ENCODE measurements at regions not wholly inside any gene's neighbourhood (a gene's known extent, or its start where the extent isn't known, plus 50 kb on each side); places are given as distances from the start of the nearest gene placed in this dataset.
"Not testable (repeated sequence)": the region's sequence is repeated elsewhere in the genome, so short reads cannot be mapped to it uniquely, and the experiment has no call there.

DNA sequence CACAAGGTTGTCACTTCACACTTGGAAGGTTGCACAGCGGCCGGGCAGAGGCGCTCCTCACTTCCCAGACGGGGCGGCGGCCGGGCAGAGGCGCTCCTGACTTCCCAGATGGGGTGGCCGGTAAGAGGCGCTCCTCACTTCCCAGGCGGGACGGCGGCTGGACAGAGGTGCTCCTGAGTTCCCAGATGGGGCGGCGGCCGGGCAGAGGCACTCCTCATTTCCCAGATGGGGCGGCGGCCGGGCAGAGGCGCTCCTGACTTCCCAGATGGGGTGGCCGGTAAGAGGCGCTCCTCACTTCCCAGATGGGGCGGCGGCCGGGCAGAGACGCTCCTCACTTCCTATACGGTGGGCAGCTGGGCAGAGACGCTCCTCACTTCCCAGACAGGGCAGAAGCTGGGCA is 199.4 kb upstream of the PODXL start:
- H3K27me3 Mint-ChIP-seq (ENCODE audit: insufficient read depth); intact Hi-C loops (cut with micrococcal nuclease); H3K4me3 Mint-ChIP-seq; H3K4me1 Mint-ChIP-seq (ENCODE audit: low read depth); H3K9me3 Mint-ChIP-seq; DNase-seq (ENCODE audit: low spot score); H3K27ac Mint-ChIP-seq; H3K36me3 Mint-ChIP-seq (ENCODE audit: low read depth): not testable (repeated sequence)

DNA sequence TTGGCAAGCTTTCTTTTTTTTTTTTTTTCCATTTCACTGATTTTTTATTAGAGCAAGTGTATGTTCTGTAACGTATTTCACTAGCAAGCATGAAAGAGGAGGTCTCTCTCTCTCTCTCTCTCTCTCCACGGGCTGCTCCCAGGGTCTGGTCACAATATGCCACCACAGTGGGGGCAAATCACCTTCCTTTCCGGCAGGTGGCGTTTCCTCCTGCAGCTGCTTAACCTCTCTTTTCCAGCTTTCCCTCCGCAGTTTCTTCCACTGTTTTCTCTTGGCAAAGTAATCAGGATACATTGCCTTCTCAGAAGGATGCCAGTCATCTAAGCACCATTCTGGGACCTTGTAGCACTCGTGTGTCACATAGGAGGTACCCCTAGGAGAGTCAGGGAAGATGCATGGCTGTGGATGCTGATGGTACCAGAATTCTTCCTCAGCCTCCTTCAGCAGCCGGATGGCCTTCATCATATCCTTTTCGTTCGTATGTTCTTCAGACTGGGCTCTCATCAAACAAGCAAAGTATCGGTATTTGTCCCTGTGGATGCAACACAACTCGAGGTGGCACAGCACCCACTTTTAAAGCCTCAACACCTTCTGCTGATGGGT is 197.3 kb upstream of the PODXL start:
- H3K4me1 Mint-ChIP-seq (ENCODE audit: low read depth), result no peaks in the 10 kb centered on the region
- no peak overlapping the region for H3K27ac Mint-ChIP-seq
- no peaks in the 10 kb centered on the region for H3K9me3 Mint-ChIP-seq
- no peak overlapping the region for H3K4me3 Mint-ChIP-seq
- DNase-seq (ENCODE audit: low spot score), result no peak
- H3K27me3 Mint-ChIP-seq (ENCODE audit: insufficient read depth), result peaks cover 2% of the 10 kb centered on the region
- intact Hi-C loops (cut with micrococcal nuclease), result no loop called here
- H3K36me3 Mint-ChIP-seq (ENCODE audit: low read depth), result no peaks in the 10 kb centered on the region

GRCh38 chr7:131747658-131748232 is 191.3 kb upstream of the PODXL start:
- no peak overlapping the region for H3K27ac Mint-ChIP-seq
- H3K36me3 Mint-ChIP-seq (ENCODE audit: low read depth), result no peaks in the 10 kb centered on the region
- no peak overlapping the region for H3K4me3 Mint-ChIP-seq
- intact Hi-C loops (cut with micrococcal nuclease), result no loop called here
- H3K9me3 Mint-ChIP-seq, result no peaks in the 10 kb centered on the region
- H3K4me1 Mint-ChIP-seq (ENCODE audit: low read depth), result no peaks in the 10 kb centered on the region
- peaks cover 4% of the 10 kb centered on the region for H3K27me3 Mint-ChIP-seq (ENCODE audit: insufficient read depth)
- DNase-seq (ENCODE audit: low spot score), result no peak

DNA sequence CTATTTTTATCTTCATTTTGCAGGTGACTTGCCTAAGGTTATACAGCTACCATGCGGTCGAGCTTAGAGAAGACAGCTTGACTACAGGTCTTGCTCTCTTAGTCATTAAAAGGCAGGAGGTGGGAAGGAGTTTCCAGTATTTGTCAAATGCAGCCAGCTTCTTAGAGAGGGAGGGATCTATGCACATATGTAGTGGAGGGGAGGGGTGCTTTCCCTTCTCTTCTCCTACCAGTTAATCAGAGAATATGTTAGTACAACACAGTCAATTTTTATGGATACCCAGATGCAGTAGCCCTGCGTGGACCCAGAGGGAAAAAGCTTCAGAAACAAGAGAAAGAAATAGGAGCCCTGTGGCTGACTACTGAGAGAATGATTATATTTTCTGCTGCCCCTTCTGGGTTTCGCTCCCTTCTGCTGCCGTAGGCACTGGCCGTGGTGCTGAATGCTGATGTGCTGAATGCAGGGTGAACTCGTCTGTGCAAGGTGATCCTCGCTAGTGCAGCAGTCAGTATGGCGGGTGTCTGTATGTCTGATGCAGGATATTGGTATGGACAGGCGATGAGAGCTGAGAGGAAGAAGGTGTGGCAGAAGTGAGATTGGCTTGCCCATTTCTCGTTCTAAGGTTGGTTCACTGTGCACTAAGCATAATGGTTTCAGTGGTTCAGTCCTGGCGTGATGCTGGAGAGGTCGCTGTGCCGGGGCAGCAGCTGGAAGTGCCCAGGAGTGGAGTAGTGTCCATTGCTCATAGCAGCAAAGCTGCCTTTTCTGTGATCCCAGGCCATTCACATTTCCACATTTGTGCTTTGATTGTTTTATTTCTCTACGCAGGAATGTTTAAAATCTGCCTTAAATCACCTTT is 189.2 kb upstream of the PODXL start:
- Mint-ChIP-seq H3K4me3 (no peak overlapping the region), H3K9me3 (no peaks in the 10 kb centered on the region), H3K36me3 (ENCODE audit: low read depth) (no peaks in the 10 kb centered on the region), H3K27me3 (ENCODE audit: insufficient read depth) (peaks cover 2% of the 10 kb centered on the region), H3K4me1 (ENCODE audit: low read depth) (no peaks in the 10 kb centered on the region), H3K27ac (no peak overlapping the region)
- intact Hi-C loops (cut with micrococcal nuclease), result no loop called here
- DNase-seq (ENCODE audit: low spot score), result no peak

- Mint-ChIP-seq H3K4me3 (no peak overlapping the region), H3K4me1 (ENCODE audit: low read depth) (no peaks in the 10 kb centered on the region), H3K36me3 (ENCODE audit: low read depth) (no peaks in the 10 kb centered on the region), H3K27ac (no peak overlapping the region), H3K9me3 (no peaks in the 10 kb centered on the region), H3K27me3 (ENCODE audit: insufficient read depth) (peaks cover 2% of the 10 kb centered on the region)
- DNase-seq (ENCODE audit: low spot score), result no peak
- intact Hi-C loops (cut with micrococcal nuclease), result no loop called here
Observed at GRCh38 chr7:131741446-131741845, 185.0 kb upstream of the PODXL start.

DNA sequence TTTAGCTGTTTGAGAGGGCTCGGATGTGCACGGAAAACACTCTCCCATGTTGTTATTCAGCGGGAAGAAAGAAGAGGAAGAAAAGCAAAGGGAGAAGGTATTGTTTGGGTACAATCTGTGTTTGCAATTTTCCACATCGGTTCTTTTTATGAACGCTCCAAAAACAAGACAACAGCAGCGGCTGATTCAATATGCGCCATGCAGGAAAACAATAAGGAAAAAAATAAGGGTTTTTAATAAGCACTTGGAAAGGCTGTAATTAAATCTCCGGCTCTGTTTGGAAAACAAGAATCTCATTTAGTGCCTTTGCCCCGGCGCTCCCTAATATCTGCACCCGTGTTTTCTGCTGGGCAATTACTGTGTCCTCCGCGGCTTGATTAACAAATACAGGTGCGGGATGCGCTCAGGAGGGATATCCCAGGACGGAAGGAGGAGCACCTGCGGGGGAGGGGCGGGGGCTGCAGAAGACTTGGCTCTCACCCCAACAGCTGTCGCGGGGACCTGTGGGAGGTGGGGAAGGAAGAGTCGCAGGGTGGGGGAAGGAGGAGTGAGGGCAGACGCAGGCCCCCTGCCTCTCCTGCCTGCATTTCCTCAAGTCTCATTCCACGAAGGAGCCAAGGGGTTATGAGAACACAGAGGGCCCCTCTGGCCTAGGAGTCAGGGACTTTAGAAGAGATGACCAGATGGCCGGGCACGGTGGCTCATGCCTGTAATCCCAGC is 181.5 kb upstream of the PODXL start:
- Mint-ChIP-seq H3K4me3 (no peak overlapping the region), H3K36me3 (ENCODE audit: low read depth) (no peaks in the 10 kb centered on the region), H3K4me1 (ENCODE audit: low read depth) (no peaks in the 10 kb centered on the region), H3K27me3 (ENCODE audit: insufficient read depth) (no peaks in the 10 kb centered on the region), H3K9me3 (no peaks in the 10 kb centered on the region), H3K27ac (no peak overlapping the region)
- intact Hi-C loops (cut with micrococcal nuclease), result no loop called here
- no peak for DNase-seq (ENCODE audit: low spot score)

GRCh38 chr7:131735101-131735500 is 178.7 kb upstream of the PODXL start:
- Mint-ChIP-seq H3K36me3 (ENCODE audit: low read depth) (no peaks in the 10 kb centered on the region), H3K4me1 (ENCODE audit: low read depth) (no peaks in the 10 kb centered on the region), H3K27ac (no peak overlapping the region), H3K9me3 (no peaks in the 10 kb centered on the region), H3K4me3 (no peak overlapping the region), H3K27me3 (ENCODE audit: insufficient read depth) (no peaks in the 10 kb centered on the region)
- intact Hi-C loops (cut with micrococcal nuclease), result no loop called here
- no peak for DNase-seq (ENCODE audit: low spot score)

- DNase-seq (ENCODE audit: low spot score), result no peak
- H3K4me3 Mint-ChIP-seq, result no peak overlapping the region
- no peaks in the 10 kb centered on the region for H3K4me1 Mint-ChIP-seq (ENCODE audit: low read depth)
- H3K27me3 Mint-ChIP-seq (ENCODE audit: insufficient read depth), result no peaks in the 10 kb centered on the region
- intact Hi-C loops (cut with micrococcal nuclease), result no loop called here
- H3K27ac Mint-ChIP-seq, result no peak overlapping the region
- H3K9me3 Mint-ChIP-seq, result no peaks in the 10 kb centered on the region
- H3K36me3 Mint-ChIP-seq (ENCODE audit: low read depth), result no peaks in the 10 kb centered on the region
Observed at GRCh38 chr7:131733604-131734003, 177.2 kb upstream of the PODXL start.

DNA sequence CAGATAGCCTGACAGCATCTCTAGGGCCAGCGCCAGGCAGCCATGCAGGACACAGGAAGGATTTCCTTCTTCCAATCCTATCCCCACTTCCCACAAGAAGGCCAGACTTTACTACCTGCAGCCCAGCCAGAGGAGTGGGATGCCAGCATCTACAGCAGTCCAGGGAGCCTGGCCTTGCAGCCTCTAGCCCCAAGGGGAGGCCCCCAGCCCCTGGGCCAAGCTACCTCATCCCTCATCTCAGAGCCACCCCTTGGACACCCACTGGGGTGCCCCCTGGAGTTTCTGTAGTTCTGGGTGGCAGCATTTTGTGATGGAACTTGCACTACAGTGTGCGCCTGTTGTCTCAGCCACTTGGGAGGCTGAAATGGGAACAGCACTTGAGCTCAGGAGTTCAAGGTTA is 170.8 kb upstream of the PODXL start:
- no peaks in the 10 kb centered on the region for H3K4me1 Mint-ChIP-seq (ENCODE audit: low read depth)
- H3K4me3 Mint-ChIP-seq, result no peak overlapping the region
- H3K36me3 Mint-ChIP-seq (ENCODE audit: low read depth), result no peaks in the 10 kb centered on the region
- H3K9me3 Mint-ChIP-seq, result no peaks in the 10 kb centered on the region
- no peak overlapping the region for H3K27ac Mint-ChIP-seq
- H3K27me3 Mint-ChIP-seq (ENCODE audit: insufficient read depth), result peaks cover 4% of the 10 kb centered on the region
- DNase-seq (ENCODE audit: low spot score), result no peak
- intact Hi-C loops (cut with micrococcal nuclease), result no loop called here

GRCh38 chr7:131726686-131727085 is 170.3 kb upstream of the PODXL start:
- Mint-ChIP-seq H3K36me3 (ENCODE audit: low read depth) (no peaks in the 10 kb centered on the region), H3K4me1 (ENCODE audit: low read depth) (no peaks in the 10 kb centered on the region), H3K27me3 (ENCODE audit: insufficient read depth) (peaks cover 4% of the 10 kb centered on the region), H3K4me3 (no peak overlapping the region), H3K9me3 (no peaks in the 10 kb centered on the region), H3K27ac (no peak overlapping the region)
- DNase-seq (ENCODE audit: low spot score), result no peak
- intact Hi-C loops (cut with micrococcal nuclease), result no loop called here

GRCh38 chr7:131726031-131726430 is 169.6 kb upstream of the PODXL start:
- intact Hi-C loops (cut with micrococcal nuclease), result no loop called here
- H3K4me3 Mint-ChIP-seq, result no peak overlapping the region
- peaks cover 4% of the 10 kb centered on the region for H3K27me3 Mint-ChIP-seq (ENCODE audit: insufficient read depth)
- no peaks in the 10 kb centered on the region for H3K36me3 Mint-ChIP-seq (ENCODE audit: low read depth)
- DNase-seq (ENCODE audit: low spot score), result no peak
- H3K27ac Mint-ChIP-seq, result no peak overlapping the region
- H3K9me3 Mint-ChIP-seq, result no peaks in the 10 kb centered on the region
- H3K4me1 Mint-ChIP-seq (ENCODE audit: low read depth), result no peaks in the 10 kb centered on the region

GRCh38 chr7:131724776-131725345 is 168.4 kb upstream of the PODXL start:
- no peaks in the 10 kb centered on the region for H3K4me1 Mint-ChIP-seq (ENCODE audit: low read depth)
- H3K36me3 Mint-ChIP-seq (ENCODE audit: low read depth), result no peaks in the 10 kb centered on the region
- DNase-seq (ENCODE audit: low spot score), result no peak
- intact Hi-C loops (cut with micrococcal nuclease), result no loop called here
- H3K27ac Mint-ChIP-seq, result no peak overlapping the region
- H3K27me3 Mint-ChIP-seq (ENCODE audit: insufficient read depth), result peaks cover 4% of the 10 kb centered on the region
- no peak overlapping the region for H3K4me3 Mint-ChIP-seq
- H3K9me3 Mint-ChIP-seq, result no peaks in the 10 kb centered on the region

- no peaks in the 10 kb centered on the region for H3K9me3 Mint-ChIP-seq
- no peaks in the 10 kb centered on the region for H3K4me1 Mint-ChIP-seq (ENCODE audit: low read depth)
- no peak overlapping the region for H3K27ac Mint-ChIP-seq
- H3K27me3 Mint-ChIP-seq (ENCODE audit: insufficient read depth), result peaks cover 4% of the 10 kb centered on the region
- no peak for DNase-seq (ENCODE audit: low spot score)
- no peaks in the 10 kb centered on the region for H3K36me3 Mint-ChIP-seq (ENCODE audit: low read depth)
- intact Hi-C loops (cut with micrococcal nuclease), result no loop called here
- no peak overlapping the region for H3K4me3 Mint-ChIP-seq
Observed at GRCh38 chr7:131723926-131724325, 167.5 kb upstream of the PODXL start.

Measured in activated T-helper 1 cell treated with anti-CD3 and anti-CD28 coated beads, Interleukin-12 subunit alpha, Interleukin-12 subunit beta, Interleukin-2, Interleukin-4 antibody, amounts not matched to agents 30 ng/mL and 10 ng/mL and 1 ng/mL, durations not matched to agents 14 hours and 24 hours and 36 hours (primary cell).